NT2/D1 (cell line): ENCODE measurements at regions not wholly inside any gene's neighbourhood (a gene's known extent, or its start where the extent isn't known, plus 50 kb on each side); places are given as distances from the start of the nearest gene placed in this dataset.

ENCODE experiments used
- SUZ12 ChIP-seq: IDR thresholded peaks from 2 replicates; pipeline ENCODE4 v1.6.1; 2011; ENCODE audit not compliant: insufficient read length, insufficient read depth; ENCODE audit errors: extremely low read depth
- YY1 ChIP-seq: IDR thresholded peaks from 2 replicates; pipeline ENCODE4 v1.6.1; 2011; ENCODE audit not compliant: insufficient read length, insufficient read depth
- ZNF274 ChIP-seq: IDR thresholded peaks from 2 replicates; pipeline ENCODE4 v1.6.1; 2011; ENCODE audit warnings: mild to moderate bottlenecking, low read depth, low read length

- no peak for TF ChIP-seq SUZ12
- TF ChIP-seq YY1: no peak
- TF ChIP-seq ZNF274: no peak
These were observed 239.1 kb upstream of the PHF14 start for GRCh38 chr7:10734595-10734994.
